Liver (tissue), 3 donors: ENCODE measurements at regions not wholly inside any gene's neighbourhood (a gene's known extent, or its start where the extent isn't known, plus 50 kb on each side); places are given as distances from the start of the nearest gene placed in this dataset.

Experiments used
- ATF3 ChIP-seq: IDR thresholded peaks from 2 replicates; pipeline ENCODE4 v1.6.1; 2016; ENCODE audit warnings: antibody characterized with exemption
- CTCF ChIP-seq: fragments of 150-350 bp; IDR thresholded peaks from 2 replicates; pipeline ENCODE4 v1.5.1; 2017; ENCODE audit warnings: improper control_type of control experiment, low read depth, low read length; ENCODE audit not compliant: missing input control
- EGR1 ChIP-seq, 2 donors: IDR thresholded peaks; 2 replicates each; pipeline ENCODE4 v1.6.1; 2016 to 2018; ENCODE audit warnings: antibody characterized with exemption in 2 of 2, low read depth in 2 of 2
- FOXA1 ChIP-seq: IDR thresholded peaks from 2 replicates; pipeline ENCODE4 v1.6.1; 2016; ENCODE audit warnings: antibody characterized with exemption
- GABPA ChIP-seq, 2 donors: IDR thresholded peaks in 1 of 2; conservative IDR thresholded peaks in 1 of 2; 2 replicates each; pipeline ENCODE4 v1.6.1; 2016; ENCODE audit warnings: antibody characterized with exemption in 2 of 2, mild to moderate bottlenecking in 1 of 2, moderate library complexity in 1 of 2
- HNF4A ChIP-seq, 2 donors: conservative IDR thresholded peaks; 2 replicates each; pipeline ENCODE4 v1.6.1; 2016; ENCODE audit warnings: antibody characterized with exemption in 2 of 2, mild to moderate bottlenecking in 2 of 2
- JUND ChIP-seq, 2 donors: IDR thresholded peaks; 2 replicates each; pipeline ENCODE4 v1.6.1; 2016; ENCODE audit warnings: antibody characterized with exemption in 2 of 2
- NR2F2 ChIP-seq: IDR thresholded peaks from 2 replicates; pipeline ENCODE4 v1.6.1; 2016; ENCODE audit warnings: antibody characterized with exemption
- RAD21 ChIP-seq, 2 donors: IDR thresholded peaks; 2 replicates each; pipeline ENCODE4 v1.6.1; 2016; ENCODE audit warnings: antibody characterized with exemption in 2 of 2, mild to moderate bottlenecking in 2 of 2
- REST ChIP-seq: IDR thresholded peaks from 2 replicates; pipeline ENCODE4 v1.6.1; 2016; ENCODE audit warnings: antibody characterized with exemption, mild to moderate bottlenecking
- RXRA ChIP-seq, 2 donors: IDR thresholded peaks; 2 replicates each; pipeline ENCODE4 v1.6.1; 2017 to 2018; ENCODE audit warnings: antibody characterized with exemption in 2 of 2, mild to moderate bottlenecking in 1 of 2
- TAF1 ChIP-seq: conservative IDR thresholded peaks from 2 replicates; pipeline ENCODE4 v1.6.1; 2016; ENCODE audit warnings: antibody characterized with exemption, mild to moderate bottlenecking
- YY1 ChIP-seq: IDR thresholded peaks from 2 replicates; pipeline ENCODE4 v1.6.1; 2016; ENCODE audit warnings: antibody characterized with exemption, mild to moderate bottlenecking
- ZBTB33 ChIP-seq: IDR thresholded peaks from 2 replicates; pipeline ENCODE4 v1.6.1; 2016; ENCODE audit warnings: antibody characterized with exemption
- donor health status: healthy.
- donor health status: healthy.

DNA sequence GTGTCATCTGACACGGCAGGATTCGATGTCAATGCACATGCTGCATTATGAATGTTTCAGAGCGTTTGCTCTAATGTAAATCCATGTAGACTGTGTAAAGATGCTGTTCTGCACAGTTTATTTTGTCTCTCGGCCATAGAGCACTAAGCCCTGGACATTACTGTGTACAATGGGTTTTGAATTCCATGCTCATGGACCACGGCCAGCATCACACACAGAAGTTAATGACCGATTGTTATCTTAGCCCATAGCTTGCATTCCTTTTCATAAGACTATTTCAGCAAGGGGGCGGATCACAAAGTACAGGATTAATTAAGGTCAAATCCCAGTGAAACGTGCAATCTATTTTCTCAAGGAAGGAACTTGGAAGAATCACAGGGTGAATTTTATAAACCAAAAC is 286.1 kb upstream of the TENM3 start:
- no peak for TF ChIP-seq CTCF
- TF ChIP-seq ATF3 = no peak
- no peak for TF ChIP-seq YY1
- TF ChIP-seq TAF1 = no peak
- TF ChIP-seq GABPA (IDR thresholded peaks at IDR 0.05 in 1 of 2, conservative IDR thresholded peaks at IDR 0.05 in 1 of 2) = no peak
- no peak for TF ChIP-seq RAD21 (IDR thresholded peaks at IDR 0.05)
- TF ChIP-seq REST = no peak
- TF ChIP-seq EGR1 (IDR thresholded peaks at IDR 0.05; ENCODE audit: low read depth in 2 of 2) = no peak
- no peak for TF ChIP-seq ZBTB33
- no peak for TF ChIP-seq NR2F2
- TF ChIP-seq FOXA1 = no peak
- no peak for TF ChIP-seq RXRA (IDR thresholded peaks at IDR 0.05)
- no peak for TF ChIP-seq JUND (IDR thresholded peaks at IDR 0.05)
- no peak for TF ChIP-seq HNF4A (conservative IDR thresholded peaks at IDR 0.05)
